Progenitor cell of endocrine pancreas (in vitro differentiated cells): ENCODE measurements at regions not wholly inside any gene's neighbourhood (a gene's known extent, or its start where the extent isn't known, plus 50 kb on each side); places are given as distances from the start of the nearest gene placed in this dataset.

Source experiments
- DNase-seq: peaks from one replicate; pipeline ENCODE4 v3.0.0; 2021; ENCODE audit warnings: low spot score; ENCODE audit not compliant: unreplicated experiment
- H3K27ac Mint-ChIP-seq: 2 replicates; pipeline ENCODE4 v1.8.0; 2021; ENCODE audit warnings: mild to moderate bottlenecking, moderate library complexity, mixed read lengths
- H3K27me3 Mint-ChIP-seq: 2 replicates; pipeline ENCODE4 v1.8.0; 2021; ENCODE audit warnings: mixed read lengths
- H3K36me3 Mint-ChIP-seq: 2 replicates; pipeline ENCODE4 v1.8.0; 2022; ENCODE audit warnings: mixed read lengths; ENCODE audit not compliant: insufficient read depth
- H3K4me1 Mint-ChIP-seq: 2 replicates; pipeline ENCODE4 v1.8.0; 2021; ENCODE audit warnings: low read depth, mixed read lengths
- H3K4me3 Mint-ChIP-seq: 2 replicates; pipeline ENCODE4 v1.8.0; 2021; ENCODE audit warnings: low read depth, mild to moderate bottlenecking, moderate library complexity, mixed read lengths
- H3K9me3 Mint-ChIP-seq: 2 replicates; pipeline ENCODE4 v1.8.0; 2021; ENCODE audit warnings: low read depth, mixed read lengths
- TF ChIP-seq, protein P1 (sequence below): fragments of 200-600 bp; sonication (generic); IDR thresholded peaks from one replicate; pipeline ENCODE4 v1.5.0; 2021; ENCODE audit warnings: antibody characterized with exemption, mild to moderate bottlenecking; ENCODE audit not compliant: unreplicated experiment

DNA sequence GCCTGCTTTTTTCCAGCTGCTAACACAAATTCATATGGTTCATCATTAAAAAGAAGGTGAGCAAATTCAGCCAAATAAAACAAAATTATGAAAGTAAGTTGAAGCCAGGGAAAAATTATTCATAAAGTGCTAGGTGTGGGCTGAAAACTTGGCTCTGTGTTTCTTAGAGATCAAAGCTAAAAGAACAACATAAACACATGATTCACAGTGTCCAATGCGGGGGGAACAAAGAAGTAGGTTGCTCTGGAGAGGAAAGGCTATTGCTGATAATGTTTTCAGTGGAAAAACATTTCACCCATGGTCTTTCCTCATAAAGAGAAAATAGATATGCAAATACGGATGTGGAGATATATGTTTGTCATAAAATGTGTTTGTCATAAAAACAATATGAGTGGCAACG lies 1691.5 kb upstream of the SLC10A2 start:
- H3K27ac Mint-ChIP-seq, result no peak overlapping the region
- H3K4me3 Mint-ChIP-seq, result no peak overlapping the region
- DNase-seq, result no peak
- TF ChIP-seq, protein P1, sequence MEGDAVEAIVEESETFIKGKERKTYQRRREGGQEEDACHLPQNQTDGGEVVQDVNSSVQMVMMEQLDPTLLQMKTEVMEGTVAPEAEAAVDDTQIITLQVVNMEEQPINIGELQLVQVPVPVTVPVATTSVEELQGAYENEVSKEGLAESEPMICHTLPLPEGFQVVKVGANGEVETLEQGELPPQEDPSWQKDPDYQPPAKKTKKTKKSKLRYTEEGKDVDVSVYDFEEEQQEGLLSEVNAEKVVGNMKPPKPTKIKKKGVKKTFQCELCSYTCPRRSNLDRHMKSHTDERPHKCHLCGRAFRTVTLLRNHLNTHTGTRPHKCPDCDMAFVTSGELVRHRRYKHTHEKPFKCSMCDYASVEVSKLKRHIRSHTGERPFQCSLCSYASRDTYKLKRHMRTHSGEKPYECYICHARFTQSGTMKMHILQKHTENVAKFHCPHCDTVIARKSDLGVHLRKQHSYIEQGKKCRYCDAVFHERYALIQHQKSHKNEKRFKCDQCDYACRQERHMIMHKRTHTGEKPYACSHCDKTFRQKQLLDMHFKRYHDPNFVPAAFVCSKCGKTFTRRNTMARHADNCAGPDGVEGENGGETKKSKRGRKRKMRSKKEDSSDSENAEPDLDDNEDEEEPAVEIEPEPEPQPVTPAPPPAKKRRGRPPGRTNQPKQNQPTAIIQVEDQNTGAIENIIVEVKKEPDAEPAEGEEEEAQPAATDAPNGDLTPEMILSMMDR, result no peak
- H3K9me3 Mint-ChIP-seq, result peaks cover 4% of the 10 kb centered on the region
- H3K36me3 Mint-ChIP-seq, result no peaks in the 10 kb centered on the region
- no peaks in the 10 kb centered on the region for H3K27me3 Mint-ChIP-seq
- no peaks in the 10 kb centered on the region for H3K4me1 Mint-ChIP-seq

DNA sequence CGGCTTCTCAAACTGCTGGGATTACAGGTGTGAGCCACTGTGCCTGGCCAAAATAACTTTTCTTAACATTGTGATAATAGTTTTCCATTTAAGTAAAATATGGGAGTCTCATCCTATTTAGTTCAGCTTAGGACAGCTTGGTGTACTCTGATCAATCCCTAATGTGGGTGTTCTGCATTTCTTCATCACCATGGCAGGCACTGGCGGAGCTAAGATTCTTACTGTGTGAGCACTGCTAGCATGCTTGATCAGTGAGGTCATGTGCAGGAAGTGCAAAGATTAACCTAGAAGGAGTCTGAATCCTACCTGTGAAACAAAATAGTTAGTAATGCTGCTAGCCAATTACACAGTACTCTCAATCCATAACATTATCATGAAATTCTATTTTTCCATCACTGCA lies 1684.2 kb upstream of the SLC10A2 start:
- Mint-ChIP-seq H3K36me3 (no peaks in the 10 kb centered on the region), H3K4me3 (no peak overlapping the region), H3K4me1 (peaks cover 3% of the 10 kb centered on the region), H3K9me3 (peaks cover 7% of the 10 kb centered on the region), H3K27ac (no peak overlapping the region), H3K27me3 (no peaks in the 10 kb centered on the region)
- TF ChIP-seq, protein P1, result no peak
- DNase-seq, result no peak

GRCh38 chr13:104740641-104741222 lies 1674.5 kb upstream of the SLC10A2 start:
- H3K36me3 Mint-ChIP-seq, result no peaks in the 10 kb centered on the region
- no peak for DNase-seq
- no peaks in the 10 kb centered on the region for H3K4me1 Mint-ChIP-seq
- H3K4me3 Mint-ChIP-seq, result no peak overlapping the region
- TF ChIP-seq, protein P1, result no peak
- H3K27me3 Mint-ChIP-seq, result peaks cover 7% of the 10 kb centered on the region
- no peaks in the 10 kb centered on the region for H3K9me3 Mint-ChIP-seq
- H3K27ac Mint-ChIP-seq, result no peak overlapping the region

DNA sequence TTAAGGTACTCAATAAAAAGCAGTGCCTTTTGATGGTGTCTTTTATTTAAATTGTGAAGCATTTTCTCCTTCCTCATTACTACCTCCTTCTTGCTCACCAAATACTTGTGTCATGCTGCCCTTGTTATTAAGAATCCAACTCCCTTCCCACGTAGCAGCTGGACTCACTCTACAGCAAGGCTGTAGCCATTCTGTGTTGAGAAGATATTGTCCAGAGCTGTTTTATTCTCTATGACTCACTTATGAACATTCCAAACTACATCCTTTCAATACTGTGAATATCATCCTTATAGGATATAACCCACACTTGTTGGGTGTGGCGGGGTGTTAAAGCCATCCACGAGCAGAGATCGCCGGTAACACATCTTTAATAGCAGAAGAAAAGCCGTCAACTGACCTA lies 1671.5 kb upstream of the SLC10A2 start:
- H3K36me3 Mint-ChIP-seq, result no peaks in the 10 kb centered on the region
- H3K4me1 Mint-ChIP-seq, result no peaks in the 10 kb centered on the region
- no peak overlapping the region for H3K27ac Mint-ChIP-seq
- no peaks in the 10 kb centered on the region for H3K9me3 Mint-ChIP-seq
- TF ChIP-seq, protein P1, result no peak
- DNase-seq, result no peak
- H3K27me3 Mint-ChIP-seq, result peaks cover 8% of the 10 kb centered on the region
- H3K4me3 Mint-ChIP-seq, result no peak overlapping the region

DNA sequence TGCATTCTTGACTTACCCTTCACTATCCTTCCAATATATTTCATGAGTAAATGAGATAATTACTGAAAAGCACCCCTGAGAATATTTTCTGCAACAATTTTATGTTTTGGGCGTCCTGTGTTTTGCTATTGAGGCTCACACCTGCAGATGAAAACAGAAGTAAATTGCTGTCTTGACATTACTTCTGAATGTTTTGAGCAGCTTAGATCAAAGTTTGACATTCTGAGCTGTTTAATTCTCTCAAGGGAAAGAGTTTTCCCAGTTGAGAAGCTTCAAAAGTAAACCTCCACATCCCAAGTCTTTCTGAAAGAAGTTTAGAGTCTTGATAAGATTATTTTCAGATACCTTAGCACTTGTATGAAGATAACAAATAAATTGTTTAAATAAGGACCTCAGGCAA lies 1667.2 kb upstream of the SLC10A2 start:
- no peaks in the 10 kb centered on the region for H3K36me3 Mint-ChIP-seq
- H3K9me3 Mint-ChIP-seq, result no peaks in the 10 kb centered on the region
- H3K4me1 Mint-ChIP-seq, result no peaks in the 10 kb centered on the region
- peaks cover 13% of the 10 kb centered on the region for H3K27me3 Mint-ChIP-seq
- H3K27ac Mint-ChIP-seq, result no peak overlapping the region
- DNase-seq, result no peak
- H3K4me3 Mint-ChIP-seq, result no peak overlapping the region
- TF ChIP-seq, protein P1, result no peak
